Nephron progenitor cell (in vitro differentiated cells): ENCODE measurements at regions not wholly inside any gene's neighbourhood (a gene's known extent, or its start where the extent isn't known, plus 50 kb on each side); places are given as distances from the start of the nearest gene placed in this dataset.

Experiments used
- DNase-seq: peaks from one replicate; pipeline ENCODE4 v3.0.0; 2021
- H3K27ac Mint-ChIP-seq: 2 replicates; pipeline ENCODE4 v1.8.0; 2021; ENCODE audit warnings: mild to moderate bottlenecking, moderate library complexity, mixed read lengths
- H3K27me3 Mint-ChIP-seq: 2 replicates; pipeline ENCODE4 v1.8.0; 2021; ENCODE audit warnings: mild to moderate bottlenecking, low read depth, mixed read lengths; ENCODE audit not compliant: poor library complexity
- H3K36me3 Mint-ChIP-seq: 2 replicates; pipeline ENCODE4 v1.8.0; 2021; ENCODE audit warnings: low read depth, mixed read lengths
- H3K4me1 Mint-ChIP-seq: 2 replicates; pipeline ENCODE4 v1.8.0; 2021; ENCODE audit warnings: mixed read lengths
- H3K4me3 Mint-ChIP-seq: 2 replicates; pipeline ENCODE4 v1.8.0; 2021; ENCODE audit warnings: mild to moderate bottlenecking, moderate library complexity, mixed read lengths
- H3K9me3 Mint-ChIP-seq: 2 replicates; pipeline ENCODE4 v1.8.0; 2021; ENCODE audit warnings: mild to moderate bottlenecking, moderate library complexity, mixed read lengths
- CTCF ChIP-seq: fragments of 200-600 bp; sonication (generic); IDR thresholded peaks from 2 replicates; pipeline ENCODE4 v1.5.0; 2021; ENCODE audit warnings: antibody characterized with exemption

DNA sequence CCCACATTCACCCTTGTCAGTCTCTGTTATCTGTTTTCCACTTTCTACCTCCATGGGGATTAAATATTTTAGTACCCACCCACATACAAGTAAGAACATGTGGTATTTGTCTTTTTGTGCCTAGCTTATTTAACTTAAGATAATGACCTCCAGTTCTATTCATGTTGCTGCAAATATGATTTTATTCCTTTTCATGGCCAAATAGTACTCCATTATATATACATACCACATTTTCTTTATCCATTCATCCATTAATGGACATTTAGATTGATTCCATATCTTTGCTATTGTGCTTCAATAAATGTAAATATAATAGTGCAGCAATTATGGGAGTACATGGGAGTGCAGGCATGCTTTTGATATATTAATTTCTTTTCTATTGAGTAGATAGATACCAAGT, 185.8 kb downstream of the RPAP3 start:
- Mint-ChIP-seq H3K4me1 (no peaks in the 10 kb centered on the region), H3K4me3 (no peak overlapping the region), H3K36me3 (no peaks in the 10 kb centered on the region), H3K9me3 (peaks cover 56% of the 10 kb centered on the region), H3K27me3 (peaks cover 6% of the 10 kb centered on the region), H3K27ac (no peak overlapping the region)
- DNase-seq: no peak
- no peak for TF ChIP-seq CTCF

DNA sequence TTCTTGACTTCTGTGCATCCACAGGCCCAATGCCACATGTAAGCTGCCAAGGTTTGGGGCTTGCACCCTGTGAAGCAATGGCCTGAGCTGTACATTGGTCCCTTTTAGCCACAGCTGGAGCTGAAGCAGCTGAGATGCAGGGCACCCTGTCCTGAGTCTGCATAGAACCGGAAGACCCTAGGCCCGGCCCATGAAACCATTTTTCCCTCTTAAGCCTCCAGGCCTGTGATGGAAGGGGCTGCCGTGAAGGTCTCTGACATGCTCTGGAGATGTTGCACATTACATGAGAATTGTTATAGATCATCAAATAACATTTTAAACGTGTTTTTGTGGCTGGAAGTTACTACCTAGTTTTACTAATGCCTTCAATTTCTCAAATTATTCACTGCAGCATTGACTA, 188.7 kb downstream of the RPAP3 start:
- Mint-ChIP-seq H3K4me1 (no peaks in the 10 kb centered on the region), H3K36me3 (no peaks in the 10 kb centered on the region), H3K27ac (no peak overlapping the region), H3K27me3 (no peaks in the 10 kb centered on the region), H3K9me3 (peaks cover 72% of the 10 kb centered on the region), H3K4me3 (no peak overlapping the region)
- TF ChIP-seq CTCF: no peak
- no peak for DNase-seq

DNA sequence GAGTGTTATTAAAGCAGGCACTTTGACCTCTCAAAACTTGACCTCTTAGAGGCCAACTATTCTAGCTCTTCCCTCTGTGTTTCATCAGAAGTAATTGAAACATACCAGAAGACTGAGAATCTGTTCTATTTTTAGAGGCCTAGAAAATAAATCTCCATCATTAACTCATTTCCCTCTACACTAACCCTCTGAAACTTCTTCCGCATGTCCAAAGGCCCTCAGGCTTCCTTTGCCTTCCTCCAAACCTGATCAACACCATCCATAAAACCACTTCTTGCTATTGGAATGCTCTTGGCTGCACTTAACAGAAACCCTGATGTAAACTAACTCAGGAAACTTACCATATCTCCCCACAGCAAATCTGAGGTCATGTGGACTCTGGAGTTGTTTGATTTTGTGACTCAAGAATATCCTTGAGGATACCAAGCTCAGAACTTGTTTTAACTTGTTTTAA, 196.4 kb downstream of the RPAP3 start:
- Mint-ChIP-seq H3K4me1 (no peaks in the 10 kb centered on the region), H3K27ac (no peak overlapping the region), H3K27me3 (peaks cover 8% of the 10 kb centered on the region), H3K9me3 (peaks cover 27% of the 10 kb centered on the region), H3K36me3 (no peaks in the 10 kb centered on the region), H3K4me3 (no peak overlapping the region)
- no peak for TF ChIP-seq CTCF
- no peak for DNase-seq

DNA sequence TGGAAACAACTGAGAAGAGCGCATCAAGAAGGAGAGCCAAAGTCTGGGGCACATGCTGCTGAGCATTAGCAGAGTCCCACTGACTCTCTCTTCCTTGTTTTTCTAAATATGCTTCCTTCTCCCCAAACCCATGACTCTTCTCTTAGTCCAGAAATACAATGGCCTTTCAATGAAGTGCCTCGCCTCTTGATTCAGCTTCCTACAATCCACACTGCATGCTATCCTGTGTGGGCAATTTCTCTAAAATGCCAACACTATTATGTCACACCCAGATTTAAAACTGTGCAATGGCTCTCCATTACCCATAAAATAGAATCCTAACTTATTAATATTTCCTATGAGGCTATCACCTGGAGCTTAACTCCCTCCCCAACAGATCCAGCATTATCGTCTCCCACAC, 198.6 kb downstream of the RPAP3 start:
- H3K9me3 Mint-ChIP-seq: peaks cover 14% of the 10 kb centered on the region
- H3K27me3 Mint-ChIP-seq: peaks cover 10% of the 10 kb centered on the region
- TF ChIP-seq CTCF: no peak
- DNase-seq: no peak
- H3K36me3 Mint-ChIP-seq: no peaks in the 10 kb centered on the region
- no peak overlapping the region for H3K27ac Mint-ChIP-seq
- H3K4me3 Mint-ChIP-seq: no peak overlapping the region
- no peaks in the 10 kb centered on the region for H3K4me1 Mint-ChIP-seq

- no peaks in the 10 kb centered on the region for H3K36me3 Mint-ChIP-seq
- H3K27ac Mint-ChIP-seq: no peak overlapping the region
- H3K9me3 Mint-ChIP-seq: peaks cover 11% of the 10 kb centered on the region
- H3K4me1 Mint-ChIP-seq: no peaks in the 10 kb centered on the region
- no peak overlapping the region for H3K4me3 Mint-ChIP-seq
- no peak for DNase-seq
- H3K27me3 Mint-ChIP-seq: peaks cover 6% of the 10 kb centered on the region
- TF ChIP-seq CTCF: no peak
Measured at GRCh38 chr12:47504775-47505446, 200.9 kb downstream of the RPAP3 start.

DNA sequence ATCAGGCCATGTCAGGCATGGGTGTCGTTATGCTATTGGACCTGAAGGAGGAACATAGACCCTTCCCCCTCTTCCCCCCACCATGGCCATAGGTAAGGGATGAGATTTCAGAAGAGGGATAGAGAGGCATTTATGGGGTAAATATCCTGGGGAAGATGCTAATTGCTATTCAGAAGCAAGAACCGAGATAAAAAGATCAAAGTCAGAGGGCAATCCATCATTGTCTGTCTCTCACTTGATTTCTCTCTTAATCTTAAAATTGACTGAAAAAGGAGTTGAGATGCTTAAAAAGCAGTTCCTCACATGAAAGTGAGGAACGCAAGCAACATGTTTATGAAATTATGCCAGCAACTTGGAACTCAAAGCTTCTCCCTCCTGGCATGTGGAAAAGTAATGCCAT, 212.0 kb downstream of the RPAP3 start:
- Mint-ChIP-seq H3K27me3 (peaks cover 2% of the 10 kb centered on the region), H3K36me3 (no peaks in the 10 kb centered on the region), H3K9me3 (peaks cover 9% of the 10 kb centered on the region), H3K4me3 (no peak overlapping the region), H3K4me1 (no peaks in the 10 kb centered on the region), H3K27ac (no peak overlapping the region)
- no peak for TF ChIP-seq CTCF
- DNase-seq: no peak
